Neural cell (in vitro differentiated cells): ENCODE measurements at regions not wholly inside any gene's neighbourhood (a gene's known extent, or its start where the extent isn't known, plus 50 kb on each side); places are given as distances from the start of the nearest gene placed in this dataset.

Experiments used
- H2AFZ ChIP-seq: fragments of 200-600, 300-800 bp; sonication (generic), shearing (Covaris generic); 2 replicates; pipeline ENCODE4 v1.6.0; 2014; ENCODE audit warnings: low read depth, mild to moderate bottlenecking, antibody characterized with exemption, low read length, moderate library complexity
- H3F3A ChIP-seq: fragments of 200-600 bp; shearing (Covaris generic); 2 replicates; pipeline ENCODE4 v1.6.1; 2016; ENCODE audit warnings: mild to moderate bottlenecking, moderate library complexity, mixed read lengths, antibody characterized with exemption, low read length; ENCODE audit not compliant: insufficient read depth, poor library complexity, severe bottlenecking
- H3K27ac ChIP-seq: fragments of 200-600, 300-800 bp; sonication (generic), shearing (Covaris generic); 2 replicates; pipeline ENCODE4 v1.5.1; 2014; ENCODE audit warnings: mild to moderate bottlenecking, low read length, moderate library complexity
- H3K27me3 ChIP-seq: fragments of 300-800, 200-600 bp; sonication (generic), shearing (Covaris generic); 2 replicates; pipeline ENCODE4 v1.6.0; 2014; ENCODE audit warnings: mild to moderate bottlenecking, low read depth, low read length, moderate library complexity; ENCODE audit not compliant: insufficient read depth
- H3K36me3 ChIP-seq: fragments of 300-800, 200-600 bp; sonication (generic), shearing (Covaris generic); 2 replicates; pipeline ENCODE4 v1.5.1; 2014; ENCODE audit warnings: mild to moderate bottlenecking, antibody characterized with exemption, low read length, moderate library complexity; ENCODE audit not compliant: insufficient read depth
- H3K4me2 ChIP-seq: fragments of 300-800, 200-600 bp; sonication (generic), shearing (Covaris generic); 2 replicates; pipeline ENCODE4 v1.6.0; 2014; ENCODE audit warnings: mild to moderate bottlenecking, low read length
- H3K4me3 ChIP-seq: fragments of 300-800, 200-600 bp; sonication (generic), shearing (Covaris generic); 2 replicates; pipeline ENCODE4 v1.5.1; 2014; ENCODE audit warnings: mild to moderate bottlenecking, low read length, moderate library complexity
- H3K79me2 ChIP-seq: fragments of 200-600 bp; shearing (Covaris generic); replicated peaks from 2 replicates; pipeline ENCODE4 v1.6.0; 2014; ENCODE audit warnings: mild to moderate bottlenecking, low read length, moderate library complexity; ENCODE audit not compliant: insufficient read depth
- H3K9ac ChIP-seq: fragments of 300-800, 200-600 bp; sonication (generic), shearing (Covaris generic); 2 replicates; pipeline ENCODE4 v1.6.1; 2016; ENCODE audit warnings: mild to moderate bottlenecking, low read length, mixed read lengths
- H3K9me2 ChIP-seq: fragments of 200-600 bp; shearing (Covaris generic); 2 replicates; pipeline ENCODE4 v1.6.1; 2016; ENCODE audit warnings: mild to moderate bottlenecking, low read length, mixed read lengths; ENCODE audit not compliant: insufficient read depth
- H3K9me3 ChIP-seq: fragments of 200-600, 300-800 bp; sonication (generic), shearing (Covaris generic); 2 replicates; pipeline ENCODE4 v1.6.1; 2016; ENCODE audit warnings: mild to moderate bottlenecking, mixed run types, low read length, moderate library complexity, mixed read lengths
- H4K20me1 ChIP-seq: fragments of 200-600 bp; shearing (Covaris generic); 2 replicates; pipeline ENCODE4 v1.6.1; 2016; ENCODE audit warnings: mild to moderate bottlenecking, mixed run types; ENCODE audit not compliant: insufficient read depth
- EP300 ChIP-seq: fragments of 450-650 bp; conservative IDR thresholded peaks from 2 replicates; pipeline ENCODE4 v1.6.1; 2014; ENCODE audit warnings: antibody characterized with exemption, mild to moderate bottlenecking, moderate library complexity; ENCODE audit not compliant: poor library complexity, severe bottlenecking
- EZH2 ChIP-seq: fragments of 200-600, 300-800 bp; shearing (Covaris generic), sonication (generic); IDR thresholded peaks from 2 replicates; pipeline ENCODE4 v1.6.1; 2014; ENCODE audit warnings: antibody characterized with exemption, low read length, borderline replicate concordance, mild to moderate bottlenecking; ENCODE audit not compliant: insufficient read depth, poor library complexity, severe bottlenecking
- MXI1 ChIP-seq: fragments of 450-650 bp; conservative IDR thresholded peaks from 2 replicates; pipeline ENCODE4 v1.6.1; 2014; ENCODE audit warnings: antibody characterized with exemption, mild to moderate bottlenecking; ENCODE audit not compliant: poor library complexity, severe bottlenecking
- POLR2AphosphoS5 ChIP-seq: IDR thresholded peaks from 2 replicates; pipeline ENCODE4 v1.6.1; 2012
- RAD21 ChIP-seq: fragments of 450-650 bp; conservative IDR thresholded peaks from 2 replicates; pipeline ENCODE4 v1.6.1; 2014; ENCODE audit warnings: antibody characterized with exemption, mild to moderate bottlenecking, moderate library complexity
- REST ChIP-seq: IDR thresholded peaks from 2 replicates; pipeline ENCODE4 v1.6.1; 2012; ENCODE audit warnings: borderline replicate concordance
- SMC3 ChIP-seq: fragments of 450-650 bp; conservative IDR thresholded peaks from 2 replicates; pipeline ENCODE4 v1.6.1; 2014; ENCODE audit warnings: antibody characterized with exemption, mild to moderate bottlenecking, moderate library complexity; ENCODE audit not compliant: poor library complexity
- TAF1 ChIP-seq: IDR thresholded peaks from 2 replicates; pipeline ENCODE4 v1.6.1; 2012; ENCODE audit warnings: low read depth
- TF ChIP-seq, protein P1 (sequence below): fragments of 450-650 bp; IDR thresholded peaks from 2 replicates; pipeline ENCODE4 v1.5.1; 2014; ENCODE audit warnings: antibody characterized with exemption, mild to moderate bottlenecking, moderate library complexity; ENCODE audit not compliant: poor library complexity, severe bottlenecking

DNA sequence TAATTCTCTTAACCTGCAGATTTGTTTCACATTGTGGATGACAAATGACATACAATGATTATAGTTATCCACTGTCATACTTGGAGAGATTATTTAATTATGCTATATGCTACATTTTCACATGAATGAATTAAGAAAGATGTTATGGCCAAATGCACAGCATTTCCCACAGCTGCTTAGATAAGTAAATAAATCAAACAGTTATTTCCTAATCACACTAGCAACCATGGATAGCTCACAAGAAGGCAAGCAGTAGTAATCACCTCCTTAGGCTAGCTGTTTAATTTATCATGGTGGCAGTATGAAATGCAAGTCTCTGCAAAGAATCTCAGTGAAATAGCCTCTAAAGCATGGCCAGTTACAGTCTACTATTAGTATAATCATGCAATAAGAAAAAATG is 1581.5 kb downstream of the NCAM2 start:
- Histone ChIP-seq H3K9ac (no peak overlapping the region), H3K4me3 (no peak overlapping the region), H2AFZ (no peak overlapping the region), H3K9me2 (no peaks in the 10 kb centered on the region), H3K36me3 (no peaks in the 10 kb centered on the region), H3K79me2 (no peaks in the 10 kb centered on the region), H4K20me1 (no peaks in the 10 kb centered on the region), H3K27ac (no peak overlapping the region), H3F3A (no peaks in the 10 kb centered on the region), H3K9me3 (no peaks in the 10 kb centered on the region), H3K27me3 (no peaks in the 10 kb centered on the region), H3K4me2 (no peak overlapping the region)
- TF ChIP-seq, protein P1, sequence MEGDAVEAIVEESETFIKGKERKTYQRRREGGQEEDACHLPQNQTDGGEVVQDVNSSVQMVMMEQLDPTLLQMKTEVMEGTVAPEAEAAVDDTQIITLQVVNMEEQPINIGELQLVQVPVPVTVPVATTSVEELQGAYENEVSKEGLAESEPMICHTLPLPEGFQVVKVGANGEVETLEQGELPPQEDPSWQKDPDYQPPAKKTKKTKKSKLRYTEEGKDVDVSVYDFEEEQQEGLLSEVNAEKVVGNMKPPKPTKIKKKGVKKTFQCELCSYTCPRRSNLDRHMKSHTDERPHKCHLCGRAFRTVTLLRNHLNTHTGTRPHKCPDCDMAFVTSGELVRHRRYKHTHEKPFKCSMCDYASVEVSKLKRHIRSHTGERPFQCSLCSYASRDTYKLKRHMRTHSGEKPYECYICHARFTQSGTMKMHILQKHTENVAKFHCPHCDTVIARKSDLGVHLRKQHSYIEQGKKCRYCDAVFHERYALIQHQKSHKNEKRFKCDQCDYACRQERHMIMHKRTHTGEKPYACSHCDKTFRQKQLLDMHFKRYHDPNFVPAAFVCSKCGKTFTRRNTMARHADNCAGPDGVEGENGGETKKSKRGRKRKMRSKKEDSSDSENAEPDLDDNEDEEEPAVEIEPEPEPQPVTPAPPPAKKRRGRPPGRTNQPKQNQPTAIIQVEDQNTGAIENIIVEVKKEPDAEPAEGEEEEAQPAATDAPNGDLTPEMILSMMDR = no peak
- TF ChIP-seq MXI1 (no peak), SMC3 (no peak), EZH2 (no peak), TAF1 (no peak), POLR2AphosphoS5 (no peak)

DNA sequence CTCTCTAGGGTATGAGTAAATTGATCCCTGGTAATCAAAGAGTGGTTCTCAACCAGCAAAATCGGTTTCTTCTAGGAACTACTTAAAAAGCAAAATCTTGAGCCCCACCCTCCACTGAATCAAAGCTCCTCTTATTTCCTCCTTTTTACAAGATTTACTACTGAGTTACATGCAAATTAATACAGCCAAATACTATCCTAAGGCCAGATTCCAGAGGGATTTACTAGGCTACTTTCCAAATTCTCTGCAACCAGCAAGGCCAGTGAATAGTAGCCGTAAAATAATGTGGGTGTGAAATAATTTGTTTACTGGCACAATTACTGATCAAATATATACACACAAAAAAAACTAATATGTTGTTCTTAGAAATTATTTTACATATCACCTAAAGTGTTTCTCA is 1583.8 kb downstream of the NCAM2 start:
- no peak overlapping the region for H3K4me3 ChIP-seq
- no peaks in the 10 kb centered on the region for H3K79me2 ChIP-seq
- H3K9me2 ChIP-seq = no peaks in the 10 kb centered on the region
- no peaks in the 10 kb centered on the region for H3F3A ChIP-seq
- no peaks in the 10 kb centered on the region for H3K27me3 ChIP-seq
- H3K4me2 ChIP-seq = no peak overlapping the region
- TF ChIP-seq EP300 = no peak
- TF ChIP-seq REST = no peak
- TF ChIP-seq TAF1 = no peak
- no peak for TF ChIP-seq SMC3
- no peak for TF ChIP-seq POLR2AphosphoS5
- TF ChIP-seq, protein P1 = no peak
- no peak for TF ChIP-seq MXI1
- no peak for TF ChIP-seq EZH2
- TF ChIP-seq RAD21 = no peak
- H3K36me3 ChIP-seq = no peaks in the 10 kb centered on the region
- no peak overlapping the region for H2AFZ ChIP-seq
- H4K20me1 ChIP-seq = no peaks in the 10 kb centered on the region
- no peak overlapping the region for H3K27ac ChIP-seq
- H3K9ac ChIP-seq = no peak overlapping the region
- no peaks in the 10 kb centered on the region for H3K9me3 ChIP-seq
